ENCODE measurements at regions not wholly inside any gene's neighbourhood (a gene's known extent, or its start where the extent isn't known, plus 50 kb on each side); places are given as distances from the start of the nearest gene placed in this dataset.

DNA sequence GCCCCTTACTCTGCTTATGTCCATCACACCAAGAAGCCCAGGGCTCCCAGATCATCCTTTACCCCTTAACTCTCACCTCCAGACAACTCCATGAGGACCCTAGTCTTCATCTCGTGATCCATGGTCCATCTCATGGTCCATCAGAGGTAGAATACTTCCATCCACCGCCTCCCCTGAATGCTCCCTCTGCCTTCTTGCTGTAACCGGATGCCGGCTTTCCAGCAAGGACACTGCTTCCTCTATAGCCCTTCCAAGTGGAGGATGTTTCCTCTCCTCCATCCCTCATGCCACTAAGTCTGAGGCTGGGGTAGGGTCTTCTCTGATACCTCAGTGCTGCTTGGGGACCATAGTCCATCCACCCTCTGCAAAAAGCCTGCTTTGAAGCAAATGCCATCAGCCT is 118.6 kb upstream of the SIX2 start:
- TF ChIP-seq SP1 (IDR thresholded peaks at IDR 0.05) (no peak), YY1 (IDR thresholded peaks at IDR 0.05) (no peak), TAF1 (conservative IDR thresholded peaks at IDR 0.05) (no peak), RXRA (IDR thresholded peaks at IDR 0.05) (no peak), FOXA1 (IDR thresholded peaks at IDR 0.05) (no peak), JUND (IDR thresholded peaks at IDR 0.05) (no peak), RAD21 (IDR thresholded peaks at IDR 0.05) (no peak)
- TF ChIP-seq, protein P1, sequence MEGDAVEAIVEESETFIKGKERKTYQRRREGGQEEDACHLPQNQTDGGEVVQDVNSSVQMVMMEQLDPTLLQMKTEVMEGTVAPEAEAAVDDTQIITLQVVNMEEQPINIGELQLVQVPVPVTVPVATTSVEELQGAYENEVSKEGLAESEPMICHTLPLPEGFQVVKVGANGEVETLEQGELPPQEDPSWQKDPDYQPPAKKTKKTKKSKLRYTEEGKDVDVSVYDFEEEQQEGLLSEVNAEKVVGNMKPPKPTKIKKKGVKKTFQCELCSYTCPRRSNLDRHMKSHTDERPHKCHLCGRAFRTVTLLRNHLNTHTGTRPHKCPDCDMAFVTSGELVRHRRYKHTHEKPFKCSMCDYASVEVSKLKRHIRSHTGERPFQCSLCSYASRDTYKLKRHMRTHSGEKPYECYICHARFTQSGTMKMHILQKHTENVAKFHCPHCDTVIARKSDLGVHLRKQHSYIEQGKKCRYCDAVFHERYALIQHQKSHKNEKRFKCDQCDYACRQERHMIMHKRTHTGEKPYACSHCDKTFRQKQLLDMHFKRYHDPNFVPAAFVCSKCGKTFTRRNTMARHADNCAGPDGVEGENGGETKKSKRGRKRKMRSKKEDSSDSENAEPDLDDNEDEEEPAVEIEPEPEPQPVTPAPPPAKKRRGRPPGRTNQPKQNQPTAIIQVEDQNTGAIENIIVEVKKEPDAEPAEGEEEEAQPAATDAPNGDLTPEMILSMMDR (IDR thresholded peaks at IDR 0.05; ENCODE audit: low read depth, low read length, missing input control), result no peak
- TF ChIP-seq, protein P2, sequence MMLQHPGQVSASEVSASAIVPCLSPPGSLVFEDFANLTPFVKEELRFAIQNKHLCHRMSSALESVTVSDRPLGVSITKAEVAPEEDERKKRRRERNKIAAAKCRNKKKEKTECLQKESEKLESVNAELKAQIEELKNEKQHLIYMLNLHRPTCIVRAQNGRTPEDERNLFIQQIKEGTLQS (IDR thresholded peaks at IDR 0.05), result no peak
